ENCODE measurements at regions not wholly inside any gene's neighbourhood (a gene's known extent, or its start where the extent isn't known, plus 50 kb on each side); places are given as distances from the start of the nearest gene placed in this dataset.
"Not testable (repeated sequence)": the region's sequence is repeated elsewhere in the genome, so short reads cannot be mapped to it uniquely, and the experiment has no call there.

DNA sequence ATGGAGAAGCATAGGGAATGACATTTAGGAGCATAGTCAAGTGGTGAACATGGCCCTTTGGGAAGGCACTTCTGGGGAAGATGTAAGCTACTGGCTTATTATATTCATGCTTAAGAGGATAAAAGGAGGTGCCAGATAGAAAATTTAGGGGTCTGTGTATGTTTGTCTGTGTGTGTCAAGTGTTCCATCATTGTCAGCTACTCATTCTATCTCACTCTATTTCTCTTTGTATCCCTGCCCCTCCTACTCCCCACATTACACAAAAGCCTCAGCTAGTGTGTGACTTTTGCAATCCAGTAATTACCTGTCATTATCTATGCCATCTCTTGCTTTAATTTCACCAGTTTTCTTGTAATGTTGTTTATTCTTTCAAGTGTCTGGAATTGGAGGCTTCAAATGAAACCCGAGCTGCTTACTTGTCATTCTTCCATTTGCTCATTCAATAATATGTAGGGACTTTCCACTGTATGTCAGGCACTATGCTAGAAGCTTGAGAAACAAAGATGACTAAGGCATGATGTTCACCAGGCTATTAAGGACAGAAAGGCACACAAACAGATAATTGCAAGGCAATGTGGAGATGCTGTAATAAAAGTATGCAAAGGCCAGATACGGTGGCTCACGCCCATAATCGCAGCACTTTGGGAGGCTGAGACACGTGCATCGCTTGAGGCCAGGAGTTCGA, 229.8 kb upstream of the TEX13C start:
- in situ Hi-C loops (cut with HindIII; ENCODE audit: low pct_ligation_motif_present, low pct_unique_long_range_greater_than_20kb, low sequenced_read_pairs), result no loop called here

DNA sequence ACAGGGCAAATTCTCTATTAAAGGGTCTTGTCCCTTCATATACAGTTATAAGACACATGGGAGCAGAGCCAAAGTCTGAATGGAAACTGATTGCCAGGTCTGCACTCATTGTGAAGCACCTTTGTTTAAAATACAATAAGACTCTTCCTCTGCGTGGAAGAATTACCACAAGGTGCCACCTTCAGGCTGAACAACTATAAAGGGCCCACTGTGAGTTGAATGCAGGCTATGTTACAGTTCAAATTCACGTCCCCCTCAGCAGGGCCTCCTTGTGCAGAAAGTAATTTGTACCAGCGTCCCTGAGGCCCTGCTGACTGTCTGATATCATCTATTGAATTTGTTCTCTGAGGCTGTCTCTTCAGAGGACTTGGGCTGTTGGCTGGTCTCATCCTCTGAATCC, 225.8 kb upstream of the TEX13C start:
- DNase-seq, result no peak
- in situ Hi-C loops (cut with HindIII; ENCODE audit: low pct_ligation_motif_present, low pct_unique_long_range_greater_than_20kb, low sequenced_read_pairs), result no loop called here

More for the DNA sequence above, 229.8 kb upstream of the TEX13C start:
- DNase-seq, result no peak

DNA sequence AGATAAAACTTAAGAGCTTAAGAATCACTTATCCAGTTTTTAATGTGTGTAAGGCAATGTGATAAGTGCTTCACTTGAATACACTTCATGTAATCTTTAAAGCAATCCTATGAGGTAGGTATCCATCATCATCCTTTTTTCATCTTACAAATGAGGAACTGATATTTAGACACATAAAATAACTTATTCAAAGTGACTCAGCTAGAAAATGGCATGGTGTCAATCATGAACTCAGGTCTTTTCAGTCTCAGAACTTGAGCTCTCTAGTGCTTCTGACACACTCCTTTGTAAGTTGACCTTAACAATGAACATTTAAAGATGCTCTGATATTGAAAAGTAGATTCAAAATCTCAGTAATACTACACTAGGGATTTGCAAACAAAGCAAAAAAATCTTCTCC, 224.8 kb upstream of the TEX13C start:
- no peak for DNase-seq
- in situ Hi-C loops (cut with HindIII; ENCODE audit: low pct_ligation_motif_present, low pct_unique_long_range_greater_than_20kb, low sequenced_read_pairs), result no loop called here

DNA sequence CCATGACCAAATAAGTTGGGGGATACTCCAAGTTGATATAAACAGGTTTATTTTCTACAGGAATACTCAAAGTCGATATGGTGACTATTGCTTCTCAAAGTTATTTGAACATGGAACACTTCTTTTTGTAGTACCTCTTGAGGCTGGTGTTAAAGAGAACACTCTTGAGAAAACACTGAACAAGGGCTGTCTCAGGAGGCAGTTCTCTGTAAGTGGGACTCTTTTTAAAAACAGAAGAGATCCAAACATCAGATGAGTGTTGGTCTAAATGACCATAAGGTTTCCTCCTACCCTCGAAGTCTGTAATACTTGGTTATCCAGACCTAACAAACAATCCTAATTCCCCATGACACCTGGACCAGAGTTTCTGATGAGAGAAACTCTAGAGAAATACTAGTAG, 223.2 kb upstream of the TEX13C start:
- no peak for DNase-seq
- in situ Hi-C loops (cut with HindIII; ENCODE audit: low pct_ligation_motif_present, low pct_unique_long_range_greater_than_20kb, low sequenced_read_pairs), result no loop called here

DNA sequence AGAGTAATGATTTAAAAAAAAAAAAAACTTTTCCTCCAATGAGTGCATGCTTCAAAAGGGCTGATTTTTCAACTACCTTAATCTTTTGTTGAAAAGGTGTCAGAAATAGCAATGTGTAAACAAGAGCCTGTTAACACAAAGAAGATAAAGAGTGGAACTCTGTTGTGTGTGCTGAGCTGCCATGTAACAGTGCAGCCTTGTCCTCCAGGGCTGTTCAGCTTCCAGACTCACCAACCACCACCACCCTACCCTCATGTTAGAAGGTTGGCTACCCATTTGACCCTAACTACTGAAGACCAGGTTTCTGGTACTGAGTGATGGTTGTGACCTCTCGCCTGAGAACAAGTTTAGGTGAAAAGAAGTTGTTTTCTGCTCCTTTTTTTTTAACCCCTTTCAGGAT, 222.8 kb upstream of the TEX13C start:
- in situ Hi-C loops (cut with HindIII; ENCODE audit: low pct_ligation_motif_present, low pct_unique_long_range_greater_than_20kb, low sequenced_read_pairs), result no loop called here
- no peak for DNase-seq

DNA sequence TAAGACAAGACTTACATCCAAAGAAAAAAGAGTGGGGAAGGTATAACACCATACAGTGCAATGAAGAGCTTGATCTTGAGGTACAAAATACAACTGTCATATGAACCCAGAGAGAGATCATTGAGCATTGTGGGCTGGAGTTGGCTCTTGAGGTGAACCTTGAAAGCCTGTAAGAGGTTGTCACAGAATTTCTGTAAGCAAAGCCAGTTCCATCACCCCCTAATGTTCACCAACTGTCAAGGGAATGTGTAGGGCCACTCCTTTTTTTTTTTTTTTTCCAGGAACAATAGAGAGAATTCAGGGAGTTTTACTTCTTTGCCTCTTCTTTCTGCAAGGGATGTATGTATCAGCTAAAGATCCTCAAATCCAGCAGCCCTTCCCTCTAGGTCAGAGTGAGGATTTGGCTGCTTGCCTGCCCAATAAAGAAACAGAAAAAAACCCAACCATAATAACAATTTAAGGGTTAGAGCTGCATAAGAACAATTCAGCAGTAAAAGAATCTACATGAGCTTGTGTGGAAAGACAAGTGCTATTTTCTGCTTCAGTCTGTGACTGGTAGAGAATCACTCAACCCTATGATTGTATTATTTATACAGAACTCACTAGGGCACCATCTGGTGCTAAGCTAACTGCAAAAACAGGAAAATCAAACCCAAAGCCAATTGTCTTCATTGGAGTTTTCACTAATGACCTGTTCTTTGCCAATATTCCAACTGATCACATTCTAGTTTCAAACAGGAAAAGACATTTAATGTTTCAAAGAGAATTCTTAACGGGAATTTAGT, 217.5 kb upstream of the TEX13C start:
- in situ Hi-C loops (cut with HindIII; ENCODE audit: low pct_ligation_motif_present, low pct_unique_long_range_greater_than_20kb, low sequenced_read_pairs), result no loop called here
- DNase-seq, result no peak

DNA sequence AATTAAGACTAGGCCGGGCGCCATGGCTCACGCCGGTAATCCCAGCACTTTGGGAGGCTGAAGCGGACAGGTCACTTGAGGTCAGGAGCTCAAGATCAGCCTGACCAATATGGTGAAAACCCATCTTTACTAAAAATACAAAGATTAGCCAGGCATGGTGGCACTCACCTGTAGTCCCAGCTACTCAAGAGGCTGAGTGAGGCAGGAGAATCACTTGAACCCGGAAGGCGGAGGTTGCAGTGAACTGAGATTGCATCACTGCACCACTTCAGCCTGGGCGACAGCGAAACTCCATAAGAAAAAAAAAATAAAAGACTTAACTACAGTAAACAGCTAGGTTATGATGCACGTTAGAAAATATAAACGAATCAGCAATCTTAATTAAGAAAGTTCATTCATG, 216.0 kb upstream of the TEX13C start:
- in situ Hi-C loops (cut with HindIII; ENCODE audit: low pct_ligation_motif_present, low pct_unique_long_range_greater_than_20kb, low sequenced_read_pairs), result no loop called here
- no peak for DNase-seq

DNA sequence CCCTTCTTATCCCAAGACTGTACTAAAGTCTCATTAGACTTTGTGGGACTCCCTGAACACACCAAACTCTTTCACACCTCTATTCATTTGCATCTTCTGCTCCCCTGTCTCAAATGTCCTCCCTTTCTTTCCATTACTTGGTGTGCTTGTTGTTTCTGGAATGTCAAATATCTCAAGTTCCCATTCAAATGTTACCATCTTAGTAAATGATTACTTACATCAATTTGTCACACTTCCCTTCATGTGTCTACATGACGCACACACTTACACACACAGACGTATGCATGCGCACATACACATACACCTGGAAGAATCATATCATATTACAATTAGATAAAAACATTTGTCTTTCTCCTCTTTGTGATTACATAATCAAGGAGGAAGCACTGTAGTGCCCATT, 210.8 kb upstream of the TEX13C start:
- DNase-seq, result no peak
- in situ Hi-C loops (cut with HindIII; ENCODE audit: low pct_ligation_motif_present, low pct_unique_long_range_greater_than_20kb, low sequenced_read_pairs), result no loop called here

DNA sequence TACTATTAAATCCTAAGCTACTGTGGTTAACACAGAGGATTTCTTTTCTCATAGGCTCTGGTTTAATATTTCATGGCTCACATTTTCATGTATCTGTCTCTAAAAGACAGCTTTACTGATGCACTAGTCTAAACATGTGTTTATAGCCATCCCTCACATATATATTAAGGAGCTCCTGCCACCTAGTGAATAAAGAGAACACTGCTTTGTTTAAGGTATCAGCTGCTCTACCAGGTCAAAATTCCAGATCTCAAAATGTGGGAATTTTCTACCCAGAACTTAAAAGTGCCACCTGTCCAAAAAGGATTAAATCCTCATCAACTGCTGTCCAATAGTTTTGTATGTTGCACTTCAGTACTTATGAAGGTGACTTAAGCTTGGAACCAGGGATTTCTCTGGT, 188.5 kb upstream of the TEX13C start:
- in situ Hi-C loops (cut with HindIII; ENCODE audit: low pct_ligation_motif_present, low pct_unique_long_range_greater_than_20kb, low sequenced_read_pairs), result no loop called here
- DNase-seq, result peak; percentile 2

DNA sequence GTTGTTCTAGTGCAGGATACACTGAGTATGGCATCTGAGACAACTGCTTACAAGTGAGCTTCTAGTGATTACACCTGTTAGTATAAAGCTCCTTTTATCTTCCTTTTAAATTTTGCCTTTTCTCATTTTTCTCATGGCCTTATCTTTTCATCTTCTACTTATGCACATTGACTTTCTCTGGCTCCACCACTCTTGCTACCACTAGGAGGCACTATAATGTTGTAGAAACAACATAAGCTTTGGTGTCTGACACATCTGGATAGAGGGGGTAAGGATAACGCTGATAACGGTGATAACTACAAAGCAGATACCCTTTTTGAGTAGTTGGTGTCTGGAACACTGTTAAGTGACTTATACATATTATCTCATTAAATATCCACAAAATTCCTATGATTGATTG, 187.4 kb upstream of the TEX13C start:
- DNase-seq, result peak; percentile 24
- in situ Hi-C loops (cut with HindIII; ENCODE audit: low pct_ligation_motif_present, low pct_unique_long_range_greater_than_20kb, low sequenced_read_pairs), result no loop called here

DNA sequence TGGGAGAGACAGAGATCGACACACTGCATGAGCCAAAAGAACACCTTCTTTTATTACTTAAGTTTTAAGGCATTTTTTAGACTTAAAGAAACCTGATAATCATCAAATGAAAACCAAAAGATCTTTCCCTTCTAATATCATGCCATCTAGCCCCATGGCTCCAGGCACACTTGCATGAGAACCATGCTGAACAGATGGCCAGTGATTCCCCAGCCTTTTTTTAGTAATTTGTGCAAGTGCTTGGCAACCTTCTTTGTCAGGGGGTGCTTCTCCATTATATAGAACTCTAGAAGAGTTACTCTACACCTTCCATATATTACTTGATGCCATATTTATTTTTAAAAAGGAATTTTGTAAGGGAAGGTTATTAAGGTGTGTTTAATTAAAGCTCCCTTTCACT, 182.2 kb upstream of the TEX13C start:
- in situ Hi-C loops (cut with HindIII; ENCODE audit: low pct_ligation_motif_present, low pct_unique_long_range_greater_than_20kb, low sequenced_read_pairs), result no loop called here
- no peak for DNase-seq

DNA sequence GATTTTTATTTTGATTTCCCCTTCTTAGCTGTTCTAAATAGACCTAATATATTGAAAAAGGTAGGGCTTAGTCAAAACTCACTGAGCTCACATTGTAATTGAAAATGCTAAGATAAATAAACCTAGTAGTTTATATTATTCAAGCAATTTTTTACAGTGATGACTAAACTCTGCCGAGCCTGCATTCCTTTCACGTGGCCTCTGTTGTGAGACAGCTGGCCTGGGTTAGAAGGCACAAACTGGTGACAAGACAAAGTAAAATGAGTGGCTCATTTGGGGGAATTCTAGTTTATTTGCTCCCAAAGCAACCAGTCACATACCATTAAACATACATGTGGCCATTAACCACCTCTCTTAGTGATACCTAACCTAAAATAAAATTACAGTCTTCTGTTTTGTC, 169.4 kb upstream of the TEX13C start:
- in situ Hi-C loops (cut with HindIII; ENCODE audit: low pct_ligation_motif_present, low pct_unique_long_range_greater_than_20kb, low sequenced_read_pairs), result no loop called here
- no peak for DNase-seq

DNA sequence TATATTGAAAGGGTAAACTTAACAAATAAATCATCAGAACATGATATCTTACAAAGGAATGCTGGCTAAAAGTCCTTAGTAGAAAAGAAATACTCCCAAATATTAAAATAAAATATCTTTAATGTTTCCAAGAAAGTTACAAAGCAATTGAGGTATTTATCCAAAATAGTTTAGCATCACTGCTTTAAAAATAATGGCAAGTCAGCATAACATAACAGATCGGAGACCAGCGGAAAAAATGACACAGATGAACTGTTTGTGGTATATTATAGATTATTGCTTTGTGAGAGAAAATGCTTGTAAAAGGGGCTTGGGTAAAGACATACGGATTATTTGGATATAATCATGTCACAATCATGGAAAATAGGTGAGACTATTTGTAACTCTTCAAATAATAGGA, 168.5 kb upstream of the TEX13C start:
- in situ Hi-C loops (cut with HindIII; ENCODE audit: low pct_ligation_motif_present, low pct_unique_long_range_greater_than_20kb, low sequenced_read_pairs), result no loop called here

DNA sequence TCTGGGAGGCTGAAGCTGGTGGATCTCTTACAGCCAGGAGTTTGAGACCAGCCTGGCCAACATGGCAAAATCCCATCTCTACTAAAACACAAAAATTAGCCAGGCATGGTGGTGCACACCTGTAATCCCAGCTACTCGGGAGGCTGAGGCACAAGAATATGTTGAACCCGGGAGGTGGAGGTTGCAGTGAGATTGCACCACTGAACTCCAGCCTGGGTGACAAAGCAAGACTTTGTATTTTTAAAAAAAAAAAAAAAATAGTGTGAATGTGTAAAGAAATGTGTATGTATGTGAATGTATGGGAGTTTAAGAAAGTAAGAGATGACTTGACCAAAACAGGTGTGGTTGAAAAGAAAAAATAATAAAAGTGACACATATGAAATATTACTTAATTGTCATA, 167.7 kb upstream of the TEX13C start:
- in situ Hi-C loops (cut with HindIII; ENCODE audit: low pct_ligation_motif_present, low pct_unique_long_range_greater_than_20kb, low sequenced_read_pairs), result no loop called here

More for the DNA sequence above, 168.5 kb upstream of the TEX13C start:
- DNase-seq, result no peak

DNA sequence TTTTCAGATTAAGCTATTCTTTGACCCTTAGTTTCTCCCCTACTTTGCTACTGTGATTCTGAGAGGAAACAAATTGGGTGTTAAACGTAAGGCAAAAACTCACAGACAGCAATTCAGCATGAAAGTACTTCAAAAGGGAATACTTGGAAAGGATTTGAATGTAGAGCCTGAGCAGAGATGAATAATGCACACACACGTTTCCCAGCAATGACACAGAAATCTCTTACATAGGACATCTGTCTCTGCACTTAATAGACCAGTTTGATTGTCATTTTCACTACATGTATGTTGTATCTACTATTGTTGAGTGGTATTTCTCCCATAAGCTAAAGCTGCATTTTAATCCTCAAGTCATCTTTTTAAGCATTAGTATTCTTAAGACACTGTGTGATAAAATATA, 166.1 kb upstream of the TEX13C start:
- in situ Hi-C loops (cut with HindIII; ENCODE audit: low pct_ligation_motif_present, low pct_unique_long_range_greater_than_20kb, low sequenced_read_pairs), result no loop called here
- DNase-seq, result no peak

More for the DNA sequence above, 167.7 kb upstream of the TEX13C start:
- DNase-seq, result no peak

DNA sequence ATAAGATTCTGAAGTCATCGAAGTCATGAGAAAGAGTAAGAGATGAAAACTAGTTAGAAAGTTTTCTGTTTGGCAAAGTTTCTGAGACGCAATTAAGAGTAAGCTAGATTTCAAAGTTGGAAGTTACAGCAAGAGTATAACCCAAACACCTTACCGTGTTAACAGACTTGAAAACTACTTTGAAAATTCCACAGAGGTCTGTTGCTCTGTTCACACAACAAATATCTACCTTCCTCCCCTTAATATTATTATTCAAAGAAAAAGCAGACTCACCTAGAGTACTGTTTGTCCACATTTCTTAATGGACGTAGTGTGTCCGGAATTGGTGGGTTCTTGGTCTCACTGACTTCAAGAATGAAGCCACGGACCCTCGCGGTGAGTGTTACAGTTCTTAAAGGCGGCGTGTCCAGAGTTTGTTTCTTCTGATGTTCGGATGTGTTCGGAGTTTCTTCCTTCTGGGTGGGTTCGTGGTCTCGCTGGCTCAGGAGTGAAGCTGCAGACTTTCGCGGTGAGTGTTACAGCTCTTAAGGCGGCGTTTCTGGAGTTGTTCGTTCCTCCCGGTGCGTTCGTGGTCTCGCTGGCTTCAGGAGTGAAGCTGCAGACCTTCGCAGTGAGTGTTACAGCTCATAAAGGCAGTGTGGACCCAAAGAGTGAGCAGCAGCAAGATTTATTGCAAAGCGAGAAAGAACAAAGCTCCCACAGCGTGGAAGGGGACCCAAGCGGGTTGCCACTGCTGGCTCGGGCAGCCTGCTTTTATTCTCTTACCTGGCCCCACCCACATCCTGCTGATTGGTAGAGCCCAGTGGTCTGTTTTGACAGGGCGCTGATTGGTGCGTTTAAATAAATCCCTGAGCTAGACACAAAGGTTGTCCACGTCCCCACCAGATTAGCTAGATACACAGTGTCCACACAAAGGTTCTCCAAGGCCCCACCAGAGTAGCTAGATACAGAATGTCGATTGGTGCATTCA, 165.1 kb upstream of the TEX13C start:
- in situ Hi-C loops (cut with HindIII; ENCODE audit: low pct_ligation_motif_present, low pct_unique_long_range_greater_than_20kb, low sequenced_read_pairs); DNase-seq: not testable (repeated sequence)

DNA sequence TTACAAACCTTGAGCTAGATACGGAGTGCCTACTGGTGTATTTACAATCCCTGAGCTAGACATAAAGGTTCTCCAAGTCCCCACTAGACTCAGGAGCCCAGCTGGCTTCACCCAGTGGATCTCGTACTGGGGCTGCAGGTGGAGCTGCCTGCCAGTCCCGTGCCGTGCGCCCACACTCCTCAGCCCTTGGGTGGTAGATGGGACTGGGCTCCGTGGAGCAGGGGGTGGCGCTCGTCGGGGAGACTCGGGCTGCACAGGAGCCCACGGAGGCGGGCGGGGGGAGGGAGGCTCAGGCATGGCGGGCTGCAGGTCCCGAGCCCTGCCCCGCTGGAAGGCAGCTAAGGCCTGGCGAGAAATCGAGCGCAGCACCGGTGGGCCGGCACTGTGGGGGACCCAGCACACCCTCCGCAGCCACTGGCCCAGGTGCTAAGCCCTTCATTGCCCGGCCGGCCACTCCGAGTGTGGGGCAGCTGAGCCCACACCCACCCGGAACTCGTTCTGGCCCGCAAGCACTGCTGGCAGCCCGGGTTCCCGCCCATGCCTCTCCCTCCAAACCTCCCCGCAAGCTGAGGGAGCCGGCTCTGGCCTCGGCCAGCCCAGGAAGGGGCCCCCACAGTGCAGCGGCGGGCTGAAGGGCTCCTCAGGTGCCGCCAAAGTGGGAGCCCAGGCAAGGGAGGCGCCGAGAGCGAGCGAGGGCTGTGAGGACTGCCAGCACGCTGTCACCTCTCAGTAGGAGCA, 164.2 kb upstream of the TEX13C start:
- DNase-seq; in situ Hi-C loops (cut with HindIII; ENCODE audit: low pct_ligation_motif_present, low pct_unique_long_range_greater_than_20kb, low sequenced_read_pairs): not testable (repeated sequence)

DNA sequence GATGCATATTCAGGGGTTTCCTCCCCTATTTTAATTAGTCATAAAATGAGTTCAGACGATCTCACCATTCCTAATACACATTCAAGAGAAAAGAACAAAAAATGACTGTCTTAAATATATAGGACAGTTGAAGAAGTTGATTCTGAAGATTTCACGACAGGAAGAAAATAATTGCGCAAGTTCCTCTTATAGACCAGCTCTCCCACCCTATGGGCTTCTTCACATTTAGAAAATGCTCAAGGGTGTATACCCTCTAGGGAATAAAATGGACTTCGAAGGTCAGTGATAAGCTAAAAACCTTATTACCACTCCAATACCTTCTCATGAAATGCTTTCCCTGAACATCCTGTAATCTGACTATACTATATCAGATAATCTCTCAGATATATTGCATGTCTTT, 149.2 kb upstream of the TEX13C start:
- DNase-seq, result no peak
- in situ Hi-C loops (cut with HindIII; ENCODE audit: low pct_ligation_motif_present, low pct_unique_long_range_greater_than_20kb, low sequenced_read_pairs), result no loop called here
